ENCODE measurements at regions not wholly inside any gene's neighbourhood (a gene's known extent, or its start where the extent isn't known, plus 50 kb on each side); places are given as distances from the start of the nearest gene placed in this dataset.

- no peak overlapping the region for H3K4me3 ChIP-seq
- peak overlapping the region; percentile 72 for H2AFZ ChIP-seq
- H3K36me3 ChIP-seq (ENCODE audit: insufficient read depth) = no peaks in the 10 kb centered on the region
- no peaks in the 10 kb centered on the region for H3K9me3 Mint-ChIP-seq
- H3F3A ChIP-seq (replicated peaks; ENCODE audit: low read depth) = no peaks in the 10 kb centered on the region
- H3K4me2 ChIP-seq = no peak overlapping the region
- no peak overlapping the region for H3K4me3 Mint-ChIP-seq
- no peaks in the 10 kb centered on the region for H3K9me2 ChIP-seq (ENCODE audit: insufficient read depth)
- H3K27ac Mint-ChIP-seq = no peak overlapping the region
- no peaks in the 10 kb centered on the region for H3K36me3 Mint-ChIP-seq (ENCODE audit: low read depth)
- TF ChIP-seq NANOG (IDR thresholded peaks at IDR 0.05; ENCODE audit: borderline replicate concordance) (no peak), EZH2phosphoT487 (IDR thresholded peaks at IDR 0.05; ENCODE audit: unreplicated experiment) (no peak), STAT1 (IDR thresholded peaks at IDR 0.05; ENCODE audit: unreplicated experiment) (no peak), CTCF (conservative IDR thresholded peaks at IDR 0.05; ENCODE audit: low read depth in 2 of 2) (no peak), ZNF462 (CRISPR knock-in tag; IDR thresholded peaks at IDR 0.05) (no peak), CREB1 (CRISPR knock-in tag; IDR thresholded peaks at IDR 0.05; ENCODE audit: low read depth) (no peak), ZNF114 (CRISPR knock-in tag; IDR thresholded peaks at IDR 0.05) (no peak), EZH2 (IDR thresholded peaks at IDR 0.05; ENCODE audit: low read depth, unreplicated experiment) (no peak), JUNB (IDR thresholded peaks at IDR 0.05; ENCODE audit: unreplicated experiment) (no peak), REST (IDR thresholded peaks at IDR 0.05; ENCODE audit: unreplicated experiment) (no peak), ETS1 (IDR thresholded peaks at IDR 0.05) (no peak), POLR2AphosphoS5 (IDR thresholded peaks at IDR 0.05; ENCODE audit: low read depth) (no peak), ZNF331 (CRISPR knock-in tag; IDR thresholded peaks at IDR 0.05; ENCODE audit: low read depth) (no peak)
- peak; percentile 55 for ATAC-seq
- H3K4me1 Mint-ChIP-seq = peaks cover 14% of the 10 kb centered on the region; the same call in 2 of the 3 replicates
- no peaks in the 10 kb centered on the region for H3K79me2 ChIP-seq (replicated peaks; ENCODE audit: insufficient read depth)
- no peak overlapping the region for H3K27ac ChIP-seq (ENCODE audit: low read depth)
- H4K20me1 ChIP-seq (replicated peaks; ENCODE audit: insufficient read depth) = no peaks in the 10 kb centered on the region
- peaks cover 2% of the 10 kb centered on the region for H3K4me1 ChIP-seq (ENCODE audit: insufficient read depth)
- peaks cover 2% of the 10 kb centered on the region for H3K27me3 Mint-ChIP-seq (ENCODE audit: insufficient read depth, low read depth, poor library complexity)
- peak; percentile 31 for DNase-seq (ENCODE audit: low spot score)
- no peaks in the 10 kb centered on the region for H3K27me3 ChIP-seq (ENCODE audit: insufficient read depth)
Observed at GRCh38 chr14:65287264-65288131, 125.0 kb upstream of the FUT8 start.

Measured in GM23338 (cell line).